SJSA1 (cell line): ENCODE measurements at regions not wholly inside any gene's neighbourhood (a gene's known extent, or its start where the extent isn't known, plus 50 kb on each side); places are given as distances from the start of the nearest gene placed in this dataset.
"Not testable (repeated sequence)": the region's sequence is repeated elsewhere in the genome, so short reads cannot be mapped to it uniquely, and the experiment has no call there.

Source experiments
- DNase-seq, 2 experiments: peaks; one replicate each; pipeline ENCODE4 v3.0.0-alpha.2; 2015 to 2020; ENCODE audit warnings: low spot score in 2 of 2, low read depth in 1 of 2
- H3K27ac ChIP-seq: fragments of 250-450 bp; sonication (Bioruptor Pico); 2 replicates; pipeline ENCODE4 v1.5.1; 2020; ENCODE audit warnings: mild to moderate bottlenecking, moderate library complexity
- H3K27me3 ChIP-seq: fragments of 250-450 bp; sonication (Bioruptor Pico); replicated peaks from 2 replicates; pipeline ENCODE4 v1.5.1; 2020; ENCODE audit warnings: mild to moderate bottlenecking, moderate library complexity
- H3K36me3 ChIP-seq: fragments of 250-450 bp; sonication (Bioruptor Pico); 2 replicates; pipeline ENCODE4 v1.5.1; 2020; ENCODE audit warnings: mild to moderate bottlenecking
- H3K4me1 ChIP-seq: fragments of 250-450 bp; sonication (Bioruptor Pico); replicated peaks from 2 replicates; pipeline ENCODE4 v1.6.1; 2021; ENCODE audit warnings: mild to moderate bottlenecking
- H3K4me3 ChIP-seq: fragments of 250-450 bp; sonication (Bioruptor Pico); 2 replicates; pipeline ENCODE4 v1.5.1; 2020; ENCODE audit warnings: mild to moderate bottlenecking
- H3K9me3 ChIP-seq: fragments of 250-450 bp; sonication (Bioruptor Pico); replicated peaks from 2 replicates; pipeline ENCODE4 v1.5.1; 2020; ENCODE audit warnings: mild to moderate bottlenecking

GRCh38 chr3:106282943-106283342 is 414.1 kb upstream of the CBLB start:
- DNase-seq: no peak
- no peaks in the 10 kb centered on the region for H3K4me1 ChIP-seq
- H3K27ac ChIP-seq: no peak overlapping the region
- no peak overlapping the region for H3K4me3 ChIP-seq
- H3K9me3 ChIP-seq: no peaks in the 10 kb centered on the region
- no peaks in the 10 kb centered on the region for H3K36me3 ChIP-seq
- no peaks in the 10 kb centered on the region for H3K27me3 ChIP-seq

GRCh38 chr3:106288781-106289180 is 420.0 kb upstream of the CBLB start:
- Histone ChIP-seq H3K36me3 (no peaks in the 10 kb centered on the region), H3K4me1 (no peaks in the 10 kb centered on the region), H3K27me3 (no peaks in the 10 kb centered on the region), H3K4me3 (no peak overlapping the region), H3K9me3 (no peaks in the 10 kb centered on the region), H3K27ac (no peak overlapping the region)
- DNase-seq: no peak

DNA sequence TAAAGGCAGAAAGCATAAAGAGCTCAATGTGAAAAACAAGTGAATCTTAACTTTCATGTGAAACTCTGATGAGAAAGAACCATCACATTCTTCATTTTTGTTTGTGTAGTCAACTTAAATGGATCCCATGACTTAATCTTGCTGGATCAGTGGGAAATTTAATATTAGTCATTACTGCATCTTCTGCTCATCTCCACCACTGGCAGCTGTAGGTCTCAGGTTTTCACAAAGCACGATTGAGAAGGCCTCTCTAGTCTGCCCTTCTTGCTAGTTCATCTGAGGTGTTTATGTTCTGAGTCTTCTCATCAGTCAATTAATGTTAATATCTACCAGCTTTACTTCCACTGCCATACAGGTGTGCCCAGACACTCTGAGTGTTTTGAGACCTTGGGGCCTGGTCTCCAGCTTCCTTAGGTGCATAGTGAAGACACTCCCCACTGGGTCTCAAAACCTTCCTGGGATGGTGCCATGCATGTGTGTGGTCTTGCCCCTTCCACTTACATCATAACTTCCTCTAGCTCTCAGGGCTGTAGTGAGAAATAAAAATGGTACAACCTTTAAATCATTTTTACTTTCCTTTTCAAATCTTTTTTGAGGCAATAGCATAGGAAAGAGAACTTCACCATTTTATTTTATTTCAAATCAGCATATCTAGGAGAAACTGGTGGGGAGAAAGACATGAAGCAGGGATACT is 421.6 kb upstream of the CBLB start:
- no peaks in the 10 kb centered on the region for H3K27me3 ChIP-seq
- no peak overlapping the region for H3K27ac ChIP-seq
- no peaks in the 10 kb centered on the region for H3K9me3 ChIP-seq
- no peaks in the 10 kb centered on the region for H3K36me3 ChIP-seq
- H3K4me3 ChIP-seq: no peak overlapping the region
- no peaks in the 10 kb centered on the region for H3K4me1 ChIP-seq
- DNase-seq: no peak

DNA sequence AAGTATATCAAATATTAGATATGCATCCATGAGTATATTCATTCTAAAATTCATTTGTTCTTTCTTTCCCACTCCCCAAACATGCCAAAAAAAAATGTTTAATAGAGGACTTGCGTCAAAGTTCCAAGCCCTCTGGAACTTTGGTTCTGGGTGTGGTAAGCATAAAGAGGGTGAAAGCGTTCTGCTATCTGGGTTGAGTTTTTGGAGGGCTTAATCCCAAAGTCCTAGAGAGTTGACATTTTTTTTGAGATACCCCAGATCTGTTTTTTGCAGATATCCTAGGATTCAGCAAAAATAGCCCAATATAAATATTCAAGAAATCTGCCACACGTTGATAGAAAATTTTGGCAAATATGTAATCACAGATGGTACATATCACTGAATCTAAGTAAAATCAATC is 424.3 kb upstream of the CBLB start:
- H3K4me3 ChIP-seq: no peak overlapping the region
- no peaks in the 10 kb centered on the region for H3K9me3 ChIP-seq
- DNase-seq: no peak
- H3K36me3 ChIP-seq: no peaks in the 10 kb centered on the region
- no peaks in the 10 kb centered on the region for H3K4me1 ChIP-seq
- no peaks in the 10 kb centered on the region for H3K27me3 ChIP-seq
- H3K27ac ChIP-seq: no peak overlapping the region

- no peaks in the 10 kb centered on the region for H3K4me1 ChIP-seq
- no peaks in the 10 kb centered on the region for H3K27me3 ChIP-seq
- DNase-seq: no peak
- H3K9me3 ChIP-seq: no peaks in the 10 kb centered on the region
- no peaks in the 10 kb centered on the region for H3K36me3 ChIP-seq
- H3K27ac ChIP-seq: no peak overlapping the region
- no peak overlapping the region for H3K4me3 ChIP-seq
Measured at GRCh38 chr3:106294121-106294520, 425.3 kb upstream of the CBLB start.

DNA sequence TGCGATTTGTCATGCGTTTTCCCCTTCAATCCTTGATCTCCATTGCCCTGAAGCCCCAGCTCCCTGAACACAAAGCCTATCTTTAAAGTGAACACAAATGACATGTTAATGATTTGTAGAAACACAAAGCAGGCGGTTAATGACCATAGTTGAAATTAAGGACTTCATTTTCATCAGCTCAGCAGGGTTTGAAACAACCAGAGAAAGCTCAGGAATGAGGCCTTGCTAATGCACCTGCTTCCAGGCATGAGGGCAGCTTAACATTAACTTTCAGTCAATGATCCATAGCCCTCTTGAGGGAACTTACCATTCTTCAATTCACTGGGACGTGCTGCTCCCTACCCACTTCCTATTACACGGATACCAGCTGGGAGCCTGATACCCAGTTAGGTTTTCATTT is 427.2 kb upstream of the CBLB start:
- Histone ChIP-seq H3K27me3 (no peaks in the 10 kb centered on the region), H3K36me3 (no peaks in the 10 kb centered on the region), H3K4me1 (no peaks in the 10 kb centered on the region), H3K4me3 (no peak overlapping the region), H3K27ac (no peak overlapping the region), H3K9me3 (no peaks in the 10 kb centered on the region)
- DNase-seq: no peak

GRCh38 chr3:106299300-106300098 is 430.7 kb upstream of the CBLB start:
- H3K9me3 ChIP-seq: no peaks in the 10 kb centered on the region
- H3K36me3 ChIP-seq: no peaks in the 10 kb centered on the region
- no peaks in the 10 kb centered on the region for H3K4me1 ChIP-seq
- H3K27me3 ChIP-seq: no peaks in the 10 kb centered on the region
- no peak overlapping the region for H3K27ac ChIP-seq
- no peak overlapping the region for H3K4me3 ChIP-seq
- no peak for DNase-seq

DNA sequence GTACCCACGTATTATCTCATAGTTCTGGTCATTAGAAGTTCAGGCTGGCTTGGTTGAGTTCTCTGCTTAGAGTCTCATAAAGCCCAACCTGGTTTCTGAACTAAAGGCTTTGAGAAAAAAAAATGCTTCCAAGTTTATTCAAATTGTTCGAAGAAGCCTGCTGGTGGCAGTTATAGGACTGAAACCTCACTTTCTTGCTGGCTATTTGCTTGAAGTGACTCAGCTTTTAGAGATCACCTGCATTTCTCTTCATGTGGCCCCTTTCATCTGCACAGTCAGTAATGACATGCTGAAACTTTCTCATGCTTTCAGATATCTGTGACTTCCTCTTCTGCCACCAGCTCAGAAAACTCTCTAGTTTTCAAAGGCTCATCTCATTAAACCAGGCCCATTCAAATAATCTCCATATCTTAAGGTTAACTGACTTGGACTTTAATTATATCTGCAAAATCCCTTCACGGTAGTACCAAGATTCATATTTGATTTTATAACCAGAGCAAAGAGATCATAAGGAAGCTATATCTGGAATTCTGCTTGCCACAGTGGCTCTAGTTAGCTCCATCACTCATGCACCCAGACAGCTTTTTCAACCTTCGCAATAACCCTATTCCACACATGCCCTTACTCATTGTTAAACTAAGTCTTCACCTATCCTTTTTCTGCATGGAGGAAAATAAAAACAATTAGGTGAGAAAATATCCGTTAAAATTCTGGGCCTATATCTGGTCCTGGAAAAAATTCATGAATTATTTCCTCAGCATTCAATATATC is 433.8 kb upstream of the CBLB start:
- Histone ChIP-seq H3K4me3 (no peak overlapping the region), H3K36me3 (no peaks in the 10 kb centered on the region), H3K27me3 (no peaks in the 10 kb centered on the region), H3K9me3 (no peaks in the 10 kb centered on the region), H3K27ac (no peak overlapping the region), H3K4me1 (no peaks in the 10 kb centered on the region)
- DNase-seq: no peak

GRCh38 chr3:106303766-106304165 is 435.0 kb upstream of the CBLB start:
- no peak for DNase-seq
- no peaks in the 10 kb centered on the region for H3K4me1 ChIP-seq
- H3K27ac ChIP-seq: no peak overlapping the region
- no peaks in the 10 kb centered on the region for H3K9me3 ChIP-seq
- no peaks in the 10 kb centered on the region for H3K27me3 ChIP-seq
- H3K36me3 ChIP-seq: no peaks in the 10 kb centered on the region
- no peak overlapping the region for H3K4me3 ChIP-seq

- DNase-seq: no peak
- no peaks in the 10 kb centered on the region for H3K27me3 ChIP-seq
- no peak overlapping the region for H3K4me3 ChIP-seq
- no peak overlapping the region for H3K27ac ChIP-seq
- H3K4me1 ChIP-seq: no peaks in the 10 kb centered on the region
- H3K9me3 ChIP-seq: no peaks in the 10 kb centered on the region
- no peaks in the 10 kb centered on the region for H3K36me3 ChIP-seq
Measured at GRCh38 chr3:106305127-106305526, 436.3 kb upstream of the CBLB start.

- no peaks in the 10 kb centered on the region for H3K4me1 ChIP-seq
- H3K4me3 ChIP-seq: no peak overlapping the region
- no peaks in the 10 kb centered on the region for H3K9me3 ChIP-seq
- H3K27me3 ChIP-seq: no peaks in the 10 kb centered on the region
- no peaks in the 10 kb centered on the region for H3K36me3 ChIP-seq
- no peak overlapping the region for H3K27ac ChIP-seq
- DNase-seq: no peak
Measured at GRCh38 chr3:106305882-106306435, 437.1 kb upstream of the CBLB start.

- Histone ChIP-seq H3K4me1 (no peaks in the 10 kb centered on the region), H3K4me3 (no peak overlapping the region), H3K27ac (no peak overlapping the region), H3K27me3 (no peaks in the 10 kb centered on the region), H3K36me3 (no peaks in the 10 kb centered on the region), H3K9me3 (no peaks in the 10 kb centered on the region)
- no peak for DNase-seq
Measured at GRCh38 chr3:106309274-106309673, 440.5 kb upstream of the CBLB start.

GRCh38 chr3:106309798-106310197 is 441.0 kb upstream of the CBLB start:
- not testable (repeated sequence) for H3K27ac ChIP-seq, H3K27me3 ChIP-seq, H3K4me3 ChIP-seq, H3K9me3 ChIP-seq, DNase-seq, H3K36me3 ChIP-seq, H3K4me1 ChIP-seq
